ENCODE measurements at regions not wholly inside any gene's neighbourhood (a gene's known extent, or its start where the extent isn't known, plus 50 kb on each side); places are given as distances from the start of the nearest gene placed in this dataset.
"Not testable (repeated sequence)": the region's sequence is repeated elsewhere in the genome, so short reads cannot be mapped to it uniquely, and the experiment has no call there.

DNA sequence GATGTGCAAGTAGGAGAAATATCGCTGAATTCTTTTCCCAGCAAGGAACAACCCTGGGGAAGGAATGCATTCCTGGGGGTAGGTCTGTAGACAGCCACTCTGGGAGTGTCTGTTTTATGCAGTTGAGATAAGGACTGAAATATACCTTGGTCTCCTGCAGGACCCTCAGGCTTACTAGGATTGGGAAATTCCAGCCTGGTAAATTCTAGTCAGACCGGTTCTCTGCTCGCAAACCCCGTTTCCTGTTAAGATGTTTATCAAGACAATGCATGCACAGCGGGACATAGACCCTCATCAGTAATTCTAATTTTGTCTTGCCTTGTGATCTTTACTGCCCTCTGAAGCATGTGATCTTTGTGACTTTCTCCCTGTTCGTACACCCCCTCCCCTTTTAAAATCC, 839.0 kb downstream of the REEP3 start:
- DNase-seq = not testable (repeated sequence)

GRCh38 chr10:64363687-64364086, 842.5 kb downstream of the REEP3 start:
- no peak for DNase-seq

DNA sequence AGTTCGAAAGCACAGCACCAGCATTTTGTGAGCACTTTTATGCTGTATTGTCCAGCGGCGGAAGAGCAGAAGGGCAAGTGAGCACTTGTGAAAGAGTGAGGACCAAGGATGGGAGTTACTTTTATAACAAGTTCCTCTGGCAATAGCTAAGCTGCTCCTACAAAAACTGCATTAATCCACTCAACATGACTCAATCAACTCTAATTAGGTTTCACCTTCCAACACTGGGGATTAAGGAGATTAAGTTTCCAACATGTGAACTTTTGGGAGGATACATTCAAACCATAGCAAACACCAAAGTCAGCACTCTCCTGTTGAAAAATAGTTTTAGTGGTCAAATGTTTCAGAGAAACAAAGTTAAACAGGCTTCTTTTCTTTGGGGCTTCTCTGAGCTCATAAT, 844.5 kb downstream of the REEP3 start:
- no peak for DNase-seq

DNA sequence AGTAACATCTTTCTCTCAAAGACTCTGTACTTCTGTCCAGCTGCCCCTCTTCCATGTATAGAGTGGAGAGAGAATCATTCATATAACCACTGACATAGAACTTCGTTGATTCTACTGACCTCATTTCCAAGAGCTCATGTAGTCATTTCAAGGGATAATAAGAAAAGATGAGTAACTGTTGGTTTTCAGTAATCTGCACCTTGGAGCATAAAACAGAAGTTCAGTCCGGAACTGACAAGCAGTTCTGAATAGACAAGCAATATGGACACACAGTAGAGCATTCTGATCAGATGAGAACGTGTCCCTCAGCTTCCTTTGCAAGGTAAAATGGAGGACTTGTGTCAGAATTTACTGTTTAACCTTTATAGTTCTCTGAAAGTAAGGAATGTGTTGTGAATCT, 847.1 kb downstream of the REEP3 start:
- no peak for DNase-seq

DNA sequence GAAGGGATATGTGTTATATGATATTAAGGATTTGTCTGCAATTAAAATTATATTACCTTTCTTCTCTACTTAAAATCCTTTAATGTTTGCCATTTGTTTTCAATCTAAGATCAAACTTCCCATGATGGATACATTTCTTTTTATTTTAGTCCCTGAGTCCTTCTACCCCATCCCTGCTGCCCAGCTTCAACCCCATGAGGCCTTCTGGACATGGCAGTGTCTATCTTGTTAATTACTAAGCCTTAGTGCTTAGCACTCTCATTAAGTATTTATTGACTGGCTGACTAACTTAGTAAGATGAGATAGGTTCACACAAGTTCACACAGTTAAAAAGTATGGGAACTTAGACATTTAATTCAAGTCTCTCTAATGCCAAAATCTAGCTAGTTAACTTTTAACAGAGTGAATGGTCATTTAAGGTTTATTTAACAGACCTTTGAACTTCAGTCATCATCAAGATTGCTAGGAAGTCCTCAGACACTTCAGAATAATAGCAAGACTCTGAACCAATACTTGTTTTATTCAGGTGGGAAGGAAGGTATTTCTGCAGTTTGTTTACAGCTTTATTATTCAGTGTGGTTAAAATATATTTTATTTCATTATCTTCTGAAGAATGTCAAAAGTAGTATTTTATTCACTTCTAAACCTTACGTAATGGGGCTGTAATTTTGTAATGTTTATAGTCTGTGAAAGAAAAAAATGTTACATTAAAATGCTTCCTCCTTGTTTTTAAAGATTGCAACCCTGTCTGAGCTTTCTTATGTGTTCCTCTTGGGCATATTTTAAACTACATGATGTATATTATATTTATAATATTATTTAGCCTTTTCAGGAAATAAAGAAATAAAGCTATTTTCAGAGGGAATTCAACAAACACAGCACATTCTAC, 848.9 kb downstream of the REEP3 start:
- no peak for DNase-seq

DNA sequence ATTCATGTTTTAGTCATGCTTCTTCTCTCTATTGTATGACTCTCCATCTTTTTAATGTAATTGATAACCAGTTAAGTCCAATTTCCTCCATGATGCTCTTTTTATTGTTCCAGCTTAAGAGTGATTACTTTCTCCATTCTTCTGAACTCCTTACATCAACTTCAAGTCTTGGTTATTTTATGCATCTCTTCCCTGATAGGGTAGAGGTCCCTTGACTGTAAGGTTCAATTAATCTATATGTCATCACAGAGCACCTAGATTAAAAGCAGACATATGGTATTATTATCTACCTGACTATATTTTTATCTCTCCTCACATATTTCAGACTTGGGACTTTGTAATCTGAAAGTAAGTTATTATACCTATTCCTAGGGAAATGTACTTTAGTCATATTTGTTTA, 853.1 kb downstream of the REEP3 start:
- no peak for DNase-seq

- no peak for DNase-seq
Measured at GRCh38 chr10:64376167-64376566, 855.0 kb downstream of the REEP3 start.

- DNase-seq = no peak
Measured at GRCh38 chr10:64379898-64380297, 858.7 kb downstream of the REEP3 start.

GRCh38 chr10:64385355-64385754, 864.2 kb downstream of the REEP3 start:
- no peak for DNase-seq

DNA sequence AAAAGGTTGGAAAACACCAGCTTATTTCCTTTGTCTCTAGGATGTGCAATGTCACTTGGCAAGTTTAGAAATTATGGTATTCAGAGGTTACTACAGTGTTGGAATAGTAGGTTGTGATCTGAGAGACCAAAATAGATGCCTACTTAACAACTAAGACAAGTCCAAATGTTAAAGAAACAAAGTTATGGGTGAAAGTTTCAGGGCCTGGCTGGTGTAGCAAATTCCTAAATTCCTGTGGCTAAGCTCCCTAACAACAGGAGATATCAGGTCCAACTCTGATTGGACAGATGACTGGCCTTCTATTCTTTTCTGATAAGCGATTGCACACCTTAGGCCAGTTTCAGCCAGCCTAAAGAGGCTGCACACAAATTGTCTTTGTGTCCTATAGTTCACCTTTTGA, 873.5 kb downstream of the REEP3 start:
- no peak for DNase-seq

DNA sequence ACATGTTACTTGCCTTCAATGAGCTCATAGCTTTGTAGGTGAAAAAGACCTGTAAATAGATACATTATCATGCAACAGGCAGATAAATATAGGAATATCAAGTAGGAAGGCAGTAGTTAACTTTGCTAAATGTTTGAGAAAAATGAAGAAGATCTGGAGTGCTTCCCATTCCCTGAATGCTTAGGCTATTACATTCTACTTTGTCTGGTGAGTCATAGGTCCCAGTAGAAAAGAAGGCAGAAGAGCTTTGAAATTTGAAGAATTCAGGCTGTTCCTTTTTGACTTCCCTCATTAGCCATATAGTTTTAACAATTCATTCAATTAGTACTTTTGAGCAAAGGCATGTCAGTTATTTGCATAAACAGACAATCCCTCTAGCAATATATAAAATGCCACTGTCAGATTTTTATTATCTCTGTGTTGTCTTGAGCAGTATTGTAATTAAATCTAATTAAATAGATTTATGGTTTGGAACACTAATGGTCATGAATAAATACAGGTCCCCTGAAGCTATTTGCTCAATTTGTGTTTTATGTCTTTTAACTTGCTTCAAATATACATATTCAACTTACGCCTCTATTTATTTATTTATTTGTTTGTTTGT, 875.0 kb downstream of the REEP3 start:
- DNase-seq = no peak

- DNase-seq = no peak
Measured at GRCh38 chr10:64397125-64397524, 875.9 kb downstream of the REEP3 start.

DNA sequence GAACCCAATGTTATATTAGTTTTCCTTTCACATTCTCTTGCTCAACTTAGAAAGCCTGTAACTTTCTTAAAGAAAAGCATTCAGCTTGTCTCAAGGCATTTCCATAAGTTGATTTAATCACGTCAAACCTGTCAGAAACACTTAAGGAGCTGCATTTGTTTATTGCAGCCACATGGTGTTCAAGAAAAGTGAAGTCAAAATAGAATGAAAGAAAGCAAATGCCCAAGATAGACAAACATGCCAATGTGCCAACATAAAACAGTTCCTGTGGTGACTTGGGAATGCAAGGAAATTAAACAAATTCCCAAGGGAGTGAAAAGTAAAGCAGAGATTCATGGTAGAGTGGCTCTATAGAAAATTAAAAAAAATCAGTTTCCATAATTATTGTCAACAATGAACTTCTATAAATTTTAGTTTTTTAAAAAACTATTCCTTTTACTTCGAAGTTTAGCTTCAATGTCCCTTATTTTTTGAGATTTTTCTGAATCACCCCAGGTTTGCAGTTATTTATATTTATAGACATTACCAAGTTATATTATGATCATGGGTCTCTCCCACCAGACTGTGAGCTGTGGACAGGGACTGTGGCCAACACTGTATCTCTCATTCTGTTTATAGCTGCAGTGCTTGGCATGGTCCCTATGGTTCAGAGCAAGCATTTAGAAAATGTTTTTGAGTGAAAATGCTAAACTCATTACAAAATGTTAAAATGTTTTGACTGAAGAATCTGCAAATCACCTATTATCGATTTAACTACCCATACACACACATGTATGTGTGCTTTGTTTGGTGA, 887.4 kb downstream of the REEP3 start:
- no peak for DNase-seq

GRCh38 chr10:64409349-64409748, 888.1 kb downstream of the REEP3 start:
- no peak for DNase-seq

- no peak for DNase-seq
Measured at GRCh38 chr10:64416011-64416410, 894.8 kb downstream of the REEP3 start.

DNA sequence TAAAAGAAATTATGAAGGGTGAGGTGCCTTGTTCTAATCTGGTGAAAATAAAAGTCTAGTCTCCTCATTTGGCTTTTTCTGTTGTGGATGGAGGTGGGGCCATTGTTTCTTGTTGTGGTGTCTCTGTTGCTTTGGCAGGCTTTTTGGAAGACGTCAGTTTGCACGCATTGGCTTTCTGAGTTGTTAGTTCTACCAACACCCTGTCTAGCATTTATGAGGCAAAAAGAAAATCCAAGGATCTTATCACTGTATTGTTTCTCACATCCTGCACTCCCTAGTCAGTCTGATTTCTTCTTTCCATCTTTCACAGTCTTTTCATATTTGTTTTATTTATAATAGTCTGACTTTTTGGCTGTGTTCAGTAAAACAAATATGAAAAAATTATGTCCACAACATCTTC, 898.3 kb downstream of the REEP3 start:
- no peak for DNase-seq

DNA sequence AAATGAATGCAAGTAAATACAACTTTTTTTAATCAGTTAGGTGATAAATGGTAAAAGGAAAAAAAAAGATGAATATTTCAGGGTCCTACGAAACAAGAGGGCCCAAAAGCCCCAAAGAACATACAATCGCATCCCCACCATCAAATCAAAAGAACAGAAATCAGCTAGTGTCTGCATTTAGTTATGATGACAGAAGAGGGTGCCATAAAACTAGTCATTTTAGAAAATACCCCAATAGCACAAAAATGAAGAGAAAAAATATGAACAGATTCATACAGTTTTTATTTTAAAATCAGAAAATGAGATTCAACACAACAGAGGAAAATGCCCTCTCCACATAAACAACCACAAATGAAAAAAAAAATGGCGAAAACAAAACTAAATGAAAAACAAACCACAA, 905.5 kb downstream of the REEP3 start:
- DNase-seq = no peak

GRCh38 chr10:64430690-64431323, 909.6 kb downstream of the REEP3 start:
- no peak for DNase-seq

- DNase-seq = not testable (repeated sequence)
Measured at GRCh38 chr10:64441872-64442271, 920.7 kb downstream of the REEP3 start.

GRCh38 chr10:64444163-64444562, 923.0 kb downstream of the REEP3 start:
- no peak for DNase-seq

- no peak for DNase-seq
Measured at GRCh38 chr10:64444564-64444963, 923.4 kb downstream of the REEP3 start.

DNA sequence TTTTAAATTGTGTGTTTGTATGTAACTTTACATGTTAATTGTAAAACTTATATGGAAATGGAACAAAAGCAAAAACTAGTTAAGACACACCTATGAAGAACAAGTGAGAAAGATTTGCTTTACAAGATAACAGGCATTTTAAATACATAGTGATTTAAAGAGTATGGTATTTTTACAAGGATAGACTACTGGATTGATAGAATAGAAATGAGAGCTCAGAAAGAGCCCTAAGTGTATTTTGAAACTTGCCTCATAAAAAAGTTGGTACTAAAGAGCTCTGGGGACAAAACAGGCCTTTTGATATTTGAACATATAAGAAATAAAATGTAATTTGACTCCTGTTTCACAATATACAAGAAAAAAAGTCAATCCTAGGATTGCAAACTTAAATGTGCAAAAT, 928.4 kb downstream of the REEP3 start:
- DNase-seq = no peak

DNA sequence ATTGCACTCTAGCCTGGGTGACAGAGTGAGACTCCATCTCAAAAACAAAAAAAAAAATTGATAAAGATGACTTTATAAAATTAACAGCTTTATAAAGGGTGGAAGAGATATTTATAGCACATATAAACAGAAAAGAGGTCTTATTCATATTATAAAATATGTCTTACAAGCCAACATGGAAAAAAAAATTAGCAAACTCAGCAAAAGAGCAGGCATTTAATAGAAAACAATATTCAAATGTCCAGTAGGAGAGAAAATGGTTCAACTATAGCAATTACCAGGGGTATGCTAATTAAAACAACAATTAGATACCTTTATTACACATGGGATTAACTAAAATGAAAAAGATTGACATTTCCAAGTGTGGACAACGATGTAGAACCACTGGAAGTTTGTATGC, 929.1 kb downstream of the REEP3 start:
- DNase-seq = no peak

All from KG1 (cell line).